ENCODE measurements at regions not wholly inside any gene's neighbourhood (a gene's known extent, or its start where the extent isn't known, plus 50 kb on each side); places are given as distances from the start of the nearest gene placed in this dataset.

GRCh38 chr5:54669285-54669684, 151.7 kb downstream of the SNX18 start:
- POLR2A ChIA-PET = no interaction called here

More at GRCh38 chr5:54669285-54669684, 151.7 kb downstream of the SNX18 start:
- Histone ChIP-seq H4K20me1 (ENCODE audit: insufficient read depth) (no peaks in the 10 kb centered on the region), H3K9me3 (ENCODE audit: control insufficient read depth in 1 of 2, insufficient read depth in 1 of 2, low read depth in 1 of 2, low read length in 2 of 2) (no peaks in the 10 kb centered on the region; a peak in 1 of 4 replicates), H3K9ac (ENCODE audit: low read length) (no peak overlapping the region), H3K27me3 (ENCODE audit: insufficient read depth, low read length) (no peaks in the 10 kb centered on the region), H3K27ac (ENCODE audit: low read depth, low read length) (no peak overlapping the region), H3K4me2 (ENCODE audit: low read length) (no peak overlapping the region), H2AFZ (ENCODE audit: low read depth, low read length, poor library complexity, severe bottlenecking) (no peak overlapping the region), H3K4me1 (ENCODE audit: control insufficient read depth in 1 of 2, insufficient read depth in 2 of 2, low read length in 2 of 2) (no peaks in the 10 kb centered on the region), H3K36me3 (ENCODE audit: control insufficient read depth in 1 of 2, insufficient read depth in 2 of 2, low read length in 2 of 2) (no peaks in the 10 kb centered on the region), H3K4me3 (replicated peaks in 1 of 2; ENCODE audit: low read depth in 1 of 2, low read length in 2 of 2) (no peak overlapping the region), H3K9me2 (ENCODE audit: insufficient read depth) (no peaks in the 10 kb centered on the region), H3K79me2 (ENCODE audit: insufficient read depth, low read length) (no peaks in the 10 kb centered on the region)
- DNase-seq (ENCODE audit: low read depth, low spot score) (no peak), ATAC-seq (no peak)
- TF ChIP-seq, protein P1, sequence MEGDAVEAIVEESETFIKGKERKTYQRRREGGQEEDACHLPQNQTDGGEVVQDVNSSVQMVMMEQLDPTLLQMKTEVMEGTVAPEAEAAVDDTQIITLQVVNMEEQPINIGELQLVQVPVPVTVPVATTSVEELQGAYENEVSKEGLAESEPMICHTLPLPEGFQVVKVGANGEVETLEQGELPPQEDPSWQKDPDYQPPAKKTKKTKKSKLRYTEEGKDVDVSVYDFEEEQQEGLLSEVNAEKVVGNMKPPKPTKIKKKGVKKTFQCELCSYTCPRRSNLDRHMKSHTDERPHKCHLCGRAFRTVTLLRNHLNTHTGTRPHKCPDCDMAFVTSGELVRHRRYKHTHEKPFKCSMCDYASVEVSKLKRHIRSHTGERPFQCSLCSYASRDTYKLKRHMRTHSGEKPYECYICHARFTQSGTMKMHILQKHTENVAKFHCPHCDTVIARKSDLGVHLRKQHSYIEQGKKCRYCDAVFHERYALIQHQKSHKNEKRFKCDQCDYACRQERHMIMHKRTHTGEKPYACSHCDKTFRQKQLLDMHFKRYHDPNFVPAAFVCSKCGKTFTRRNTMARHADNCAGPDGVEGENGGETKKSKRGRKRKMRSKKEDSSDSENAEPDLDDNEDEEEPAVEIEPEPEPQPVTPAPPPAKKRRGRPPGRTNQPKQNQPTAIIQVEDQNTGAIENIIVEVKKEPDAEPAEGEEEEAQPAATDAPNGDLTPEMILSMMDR (IDR thresholded peaks at IDR 0.05 in 2 of 3, conservative IDR thresholded peaks at IDR 0.05 in 1 of 3; ENCODE audit: borderline replicate concordance in 1 of 3, insufficient read depth in 1 of 3, low read depth in 2 of 3, low read length in 2 of 3) = no peak
- TF ChIP-seq, protein P2, sequence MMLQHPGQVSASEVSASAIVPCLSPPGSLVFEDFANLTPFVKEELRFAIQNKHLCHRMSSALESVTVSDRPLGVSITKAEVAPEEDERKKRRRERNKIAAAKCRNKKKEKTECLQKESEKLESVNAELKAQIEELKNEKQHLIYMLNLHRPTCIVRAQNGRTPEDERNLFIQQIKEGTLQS (IDR thresholded peaks at IDR 0.05) = no peak
- no peak for TF ChIP-seq ZBTB33 (IDR thresholded peaks at IDR 0.05; ENCODE audit: extremely low read depth, insufficient replicate concordance, low read length)
- no peak for TF ChIP-seq TCF7L2 (IDR thresholded peaks at IDR 0.05; ENCODE audit: borderline replicate concordance, extremely low read depth, insufficient read depth, insufficient read length)
- TF ChIP-seq EZH2phosphoT487 (IDR thresholded peaks at IDR 0.05; ENCODE audit: borderline replicate concordance) = no peak
- TF ChIP-seq SP1 (IDR thresholded peaks at IDR 0.05; ENCODE audit: low read depth) = no peak
- no peak for TF ChIP-seq MAX (IDR thresholded peaks at IDR 0.05)
- no peak for TF ChIP-seq JUND (IDR thresholded peaks at IDR 0.05)
- no peak for TF ChIP-seq EGR1 (IDR thresholded peaks at IDR 0.05; ENCODE audit: low read depth)
- TF ChIP-seq POLR2AphosphoS5 (IDR thresholded peaks at IDR 0.05; ENCODE audit: low read depth, low read length) = no peak
- TF ChIP-seq ELF1 (IDR thresholded peaks at IDR 0.05; ENCODE audit: borderline replicate concordance, low read depth) = no peak
- no peak for TF ChIP-seq YY1 (IDR thresholded peaks at IDR 0.05; ENCODE audit: extremely low read depth, insufficient replicate concordance, low read depth, low read length)
- no peak for TF ChIP-seq ZFX (IDR thresholded peaks at IDR 0.05)
- no peak for TF ChIP-seq EZH2 (IDR thresholded peaks at IDR 0.05)
- no peak for TF ChIP-seq SRF (IDR thresholded peaks at IDR 0.05; ENCODE audit: low read depth)
- TF ChIP-seq SIN3A (IDR thresholded peaks at IDR 0.05; ENCODE audit: low read depth) = no peak
- TF ChIP-seq CBX3 (IDR thresholded peaks at IDR 0.05; ENCODE audit: low read depth) = no peak
- TF ChIP-seq REST (IDR thresholded peaks at IDR 0.05; ENCODE audit: low read depth) = no peak
- TF ChIP-seq RAD21 (IDR thresholded peaks at IDR 0.05; ENCODE audit: low read depth) = no peak
- intact Hi-C loops (cut with micrococcal nuclease) = no loop called here
- no TSS peak for BruUV-seq (replicated peaks)
- ChIA-PET RAD21 (ENCODE audit: low non-redundant PET in 1 of 2, low total read pairs in 2 of 2, uncharacterized antibody in 2 of 2, unreplicated experiment in 2 of 2) (no interaction called here), CTCF (no interaction called here)

Measured in HCT116 (cell line).